Endothelial cell of umbilical vein (primary cell): ENCODE measurements at regions not wholly inside any gene's neighbourhood (a gene's known extent, or its start where the extent isn't known, plus 50 kb on each side); places are given as distances from the start of the nearest gene placed in this dataset.
A peak's percentile ranks its signal among the peaks of the same experiment; 100 is the strongest.

Experiments used
- BruUV-seq: library from RNA; stranded (reverse); fragments of 400-500 nt; replicated peaks from 2 replicates; lab custom pipeline; 2021; lab: Mats Ljungman, UMichigan
- CTCF ChIA-PET: fragments of 300-600, 350-600 bp; sonication (Branson Sonifier 250); formaldehyde crosslinking; loops from one replicate; lab custom pipeline; 2021; ENCODE audit warnings: antibody characterized with exemption, inconsistent platforms; lab: Charles Lee
- POLR2A ChIA-PET: fragments of 300-600, 350-600 bp; sonication (Branson Sonifier 250); formaldehyde crosslinking; loops from one replicate; lab custom pipeline; 2021; ENCODE audit warnings: antibody characterized with exemption, inconsistent platforms; lab: Charles Lee
- DNase-seq: peaks from one replicate; pipeline ENCODE4 v3.0.0-alpha.2; 2011; ENCODE audit warnings: low read depth, low spot score
- FAIRE-seq: peaks from 2 replicates; lab custom pipeline; 2011; peaks lifted over from hg19 to GRCh38; lab: Jason Lieb, UNC
- H2AFZ ChIP-seq: 2 replicates; pipeline ENCODE4 v1.6.0; 2012; ENCODE audit warnings: low read depth, low read length, control low read depth, inconsistent platforms
- H3K27ac ChIP-seq: 2 replicates; pipeline ENCODE4 v1.5.1; 2011; ENCODE audit warnings: low read depth, mild to moderate bottlenecking, control low read depth, low read length, moderate library complexity; ENCODE audit not compliant: insufficient read depth
- H3K27me3 ChIP-seq, 2 experiments: 2 replicates each; pipeline versions ENCODE4 v1.6.0 to v1.6.1; 2011; ENCODE audit warnings: low read length in 2 of 2, mixed read lengths in 1 of 2; ENCODE audit not compliant: control insufficient read depth in 2 of 2, insufficient read depth in 2 of 2
- H3K36me3 ChIP-seq, 2 experiments: 2 replicates in 1 of 2; 3 replicates in 1 of 2; pipeline ENCODE4 v1.5.1; 2011; ENCODE audit warnings: low read length in 2 of 2, mild to moderate bottlenecking in 1 of 2, moderate library complexity in 1 of 2; ENCODE audit not compliant: control insufficient read depth in 2 of 2, insufficient read depth in 2 of 2; ENCODE audit errors: extremely low read depth in 1 of 2
- H3K4me1 ChIP-seq: 3 replicates; pipeline ENCODE4 v1.5.1; 2011; ENCODE audit warnings: mild to moderate bottlenecking, low read length; ENCODE audit not compliant: control insufficient read depth, insufficient read depth; ENCODE audit errors: extremely low read depth
- H3K4me2 ChIP-seq: 2 replicates; pipeline ENCODE4 v1.6.1; 2011; ENCODE audit warnings: low read length, control low read depth, mixed read lengths; ENCODE audit not compliant: insufficient read depth
- H3K4me3 ChIP-seq, 3 experiments: fragments of 200-600 bp in 1 of 3; sonication (generic), shearing (Covaris generic) in 1 of 3; replicated peaks in 1 of 3; 2 replicates each; pipeline ENCODE4 v1.5.1; 2011 to 2016; ENCODE audit warnings: control low read depth in 3 of 3, low read length in 3 of 3, mild to moderate bottlenecking in 2 of 3, inconsistent platforms in 1 of 3, low read depth in 1 of 3, moderate library complexity in 1 of 3; ENCODE audit not compliant: insufficient read depth in 1 of 3
- H3K79me2 ChIP-seq: 2 replicates; pipeline ENCODE4 v1.6.0; 2012; ENCODE audit warnings: low read length, inconsistent platforms; ENCODE audit not compliant: control insufficient read depth, insufficient read depth
- H3K9ac ChIP-seq: replicated peaks from 2 replicates; pipeline ENCODE3; 2011; ENCODE audit warnings: low read length, control low read depth; ENCODE audit not compliant: insufficient read depth; ENCODE audit errors: extremely low read depth
- H3K9me1 ChIP-seq: replicated peaks from 3 replicates; pipeline ENCODE4 v1.6.0; 2011; ENCODE audit warnings: mild to moderate bottlenecking, low read length; ENCODE audit not compliant: control insufficient read depth, insufficient read depth; ENCODE audit errors: extremely low read depth
- H3K9me3 ChIP-seq: replicated peaks from 2 replicates; pipeline ENCODE4 v1.5.1; 2012; ENCODE audit warnings: low read length, inconsistent platforms; ENCODE audit not compliant: control insufficient read depth, insufficient read depth
- H4K20me1 ChIP-seq: replicated peaks from 2 replicates; pipeline ENCODE3; 2011; ENCODE audit warnings: mild to moderate bottlenecking, low read length; ENCODE audit not compliant: control insufficient read depth, insufficient read depth; ENCODE audit errors: extremely low read depth
- CTCF ChIP-seq, 2 donors: IDR thresholded peaks; 1 replicate in 1 of 2; 2 replicates in 1 of 2; pipeline ENCODE4 v1.5.1; 2011; ENCODE audit warnings: low read length in 2 of 2, mild to moderate bottlenecking in 2 of 2, moderate library complexity in 2 of 2, control low read depth in 1 of 2, inconsistent platforms in 1 of 2, low read depth in 1 of 2; ENCODE audit not compliant: insufficient read depth in 1 of 2; ENCODE audit errors: extremely low read depth in 1 of 2
- EZH2 ChIP-seq: IDR thresholded peaks from 2 replicates; pipeline ENCODE4 v1.6.1; 2012; ENCODE audit warnings: borderline replicate concordance, low read depth, mild to moderate bottlenecking, moderate library complexity, low read length, inconsistent platforms; ENCODE audit not compliant: severe bottlenecking
- FOS ChIP-seq: IDR thresholded peaks from 2 replicates; pipeline ENCODE4 v1.6.1; 2011; ENCODE audit warnings: mild to moderate bottlenecking, low read length, moderate library complexity, borderline replicate concordance; ENCODE audit not compliant: insufficient read depth
- GATA2 ChIP-seq: IDR thresholded peaks from 2 replicates; pipeline ENCODE4 v1.7.0; 2011; ENCODE audit warnings: low read depth, mild to moderate bottlenecking, moderate library complexity, mixed read lengths, low read length; ENCODE audit not compliant: insufficient read length, insufficient read depth
- JUN ChIP-seq: IDR thresholded peaks from 2 replicates; pipeline ENCODE4 v1.6.1; 2011; ENCODE audit warnings: borderline replicate concordance, low read depth; ENCODE audit not compliant: insufficient read length, insufficient read depth
- MAX ChIP-seq: IDR thresholded peaks from 2 replicates; pipeline ENCODE4 v1.6.1; 2011; ENCODE audit not compliant: insufficient read depth, insufficient read length
- MYC ChIP-seq: IDR thresholded peaks from one replicate; pipeline ENCODE4 v1.6.1; 2011; ENCODE audit warnings: mild to moderate bottlenecking, low read depth, low read length
- POLR2A ChIP-seq: IDR thresholded peaks from 2 replicates; pipeline ENCODE4 v1.6.1; 2012; ENCODE audit warnings: low read depth, mild to moderate bottlenecking, control low read depth, low read length
- POLR2AphosphoS5 ChIP-seq: IDR thresholded peaks from 2 replicates; pipeline ENCODE4 v1.6.1; 2012; ENCODE audit warnings: low read depth, mild to moderate bottlenecking, control low read depth, low read length, moderate library complexity; ENCODE audit not compliant: insufficient read depth
- dilution Hi-C: fragments of 300-500 bp; cut with MboI; formaldehyde crosslinking; loops from one replicate; pipeline ENCODE4 v1.15.0; 2019; ENCODE audit warnings: low sequenced_read_pairs; ENCODE audit not compliant: extremely low pct_ligation_motif_present
- intact Hi-C: fragments of 100-400 bp; cut with micrococcal nuclease; formaldehyde crosslinking; loops from one replicate; pipeline ENCODE4 v1.10.0; 2022

GRCh38 chr12:60070552-60070951 lies 474.7 kb downstream of the SLC16A7 start:
- POLR2A ChIA-PET = no interaction called here
- intact Hi-C loops = loop anchor here (5.0 kb wide), 1 partner anchor 33 kb away; no protein-coding TSS in a partner anchor
- Histone ChIP-seq H3K9me1 (no peaks in the 10 kb centered on the region), H3K4me3 (no peak overlapping the region), H3K79me2 (no peaks in the 10 kb centered on the region), H3K9ac (no peak overlapping the region), H3K36me3 (no peaks in the 10 kb centered on the region), H2AFZ (no peak overlapping the region), H4K20me1 (no peaks in the 10 kb centered on the region), H3K4me2 (no peak overlapping the region), H3K9me3 (no peaks in the 10 kb centered on the region), H3K4me1 (peaks cover 16% of the 10 kb centered on the region), H3K27me3 (no peaks in the 10 kb centered on the region), H3K27ac (no peak overlapping the region)
- TF ChIP-seq POLR2A (no peak), JUN (peak; percentile 82), FOS (peak; percentile 52)
- CTCF ChIA-PET = interaction anchor here (2.3 kb wide), 1 partner anchor 11 kb away, joined by 9 read pairs; no protein-coding TSS in a partner anchor
- BruUV-seq = no TSS peak
- FAIRE-seq = no peak
- peak; percentile 44 for DNase-seq
- dilution Hi-C loops = no loop called here

GRCh38 chr12:60071759-60072191 lies 475.9 kb downstream of the SLC16A7 start:
- no TSS peak for BruUV-seq
- POLR2A ChIA-PET = no interaction called here
- TF ChIP-seq MYC = no peak
- no peak for TF ChIP-seq EZH2
- no peak for TF ChIP-seq FOS
- TF ChIP-seq MAX = no peak
- TF ChIP-seq JUN = no peak
- no peak for TF ChIP-seq CTCF (IDR thresholded peaks at IDR 0.05; ENCODE audit: extremely low read depth in 1 of 2, insufficient read depth in 1 of 2, low read depth in 1 of 2, low read length in 2 of 2)
- no peak for TF ChIP-seq POLR2AphosphoS5
- no peak for TF ChIP-seq POLR2A
- no peak for TF ChIP-seq GATA2

More at GRCh38 chr12:60071759-60072191, 475.9 kb downstream of the SLC16A7 start:
- no peak overlapping the region for H2AFZ ChIP-seq
- no peaks in the 10 kb centered on the region for H3K36me3 ChIP-seq
- no peaks in the 10 kb centered on the region for H4K20me1 ChIP-seq
- H3K4me1 ChIP-seq = peaks cover 16% of the 10 kb centered on the region
- H3K9me1 ChIP-seq = no peaks in the 10 kb centered on the region
- intact Hi-C loops = loop anchor here (1.0 to 5.0 kb wide), 2 partner anchors 34 to 232 kb away; no protein-coding TSS in a partner anchor
- no peak overlapping the region for H3K4me3 ChIP-seq
- no peaks in the 10 kb centered on the region for H3K79me2 ChIP-seq
- no peak for DNase-seq
- H3K4me2 ChIP-seq = no peak overlapping the region
- no peaks in the 10 kb centered on the region for H3K27me3 ChIP-seq
- dilution Hi-C loops = no loop called here
- no peaks in the 10 kb centered on the region for H3K9me3 ChIP-seq
- FAIRE-seq = no peak
- CTCF ChIA-PET = interaction anchor here (1.0 to 2.3 kb wide), 3 partner anchors 10 to 29 kb away, joined by 3 to 9 read pairs (median 3); no protein-coding TSS in a partner anchor
- H3K27ac ChIP-seq = no peak overlapping the region
- no peak overlapping the region for H3K9ac ChIP-seq
